ENCODE measurements at regions not wholly inside any gene's neighbourhood (a gene's known extent, or its start where the extent isn't known, plus 50 kb on each side); places are given as distances from the start of the nearest gene placed in this dataset.

DNA sequence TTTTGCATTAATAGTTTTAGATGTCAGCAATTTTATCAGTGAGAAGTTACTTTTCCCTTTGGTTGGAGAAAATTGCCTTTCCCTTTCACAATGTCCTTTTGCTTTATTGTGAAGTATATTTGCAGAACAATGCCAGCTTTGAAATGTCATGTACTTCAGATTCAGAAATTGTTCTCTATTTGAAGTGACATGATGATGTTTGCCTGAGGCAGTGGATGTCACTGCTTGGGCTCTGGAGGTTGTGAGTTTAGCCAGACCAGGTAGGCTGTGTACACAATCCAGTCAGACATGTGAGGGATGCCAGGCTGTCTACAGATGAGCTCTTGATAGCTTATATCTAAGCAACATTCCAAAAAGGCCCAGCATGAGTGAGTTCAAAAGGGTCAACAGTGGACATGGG, 451.9 kb upstream of the FBXO33 start:
- TF ChIP-seq, protein P1, sequence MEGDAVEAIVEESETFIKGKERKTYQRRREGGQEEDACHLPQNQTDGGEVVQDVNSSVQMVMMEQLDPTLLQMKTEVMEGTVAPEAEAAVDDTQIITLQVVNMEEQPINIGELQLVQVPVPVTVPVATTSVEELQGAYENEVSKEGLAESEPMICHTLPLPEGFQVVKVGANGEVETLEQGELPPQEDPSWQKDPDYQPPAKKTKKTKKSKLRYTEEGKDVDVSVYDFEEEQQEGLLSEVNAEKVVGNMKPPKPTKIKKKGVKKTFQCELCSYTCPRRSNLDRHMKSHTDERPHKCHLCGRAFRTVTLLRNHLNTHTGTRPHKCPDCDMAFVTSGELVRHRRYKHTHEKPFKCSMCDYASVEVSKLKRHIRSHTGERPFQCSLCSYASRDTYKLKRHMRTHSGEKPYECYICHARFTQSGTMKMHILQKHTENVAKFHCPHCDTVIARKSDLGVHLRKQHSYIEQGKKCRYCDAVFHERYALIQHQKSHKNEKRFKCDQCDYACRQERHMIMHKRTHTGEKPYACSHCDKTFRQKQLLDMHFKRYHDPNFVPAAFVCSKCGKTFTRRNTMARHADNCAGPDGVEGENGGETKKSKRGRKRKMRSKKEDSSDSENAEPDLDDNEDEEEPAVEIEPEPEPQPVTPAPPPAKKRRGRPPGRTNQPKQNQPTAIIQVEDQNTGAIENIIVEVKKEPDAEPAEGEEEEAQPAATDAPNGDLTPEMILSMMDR (IDR thresholded peaks at IDR 0.05; ENCODE audit: unreplicated experiment): no peak
- no peaks in the 10 kb centered on the region for H3K36me3 Mint-ChIP-seq (ENCODE audit: insufficient read depth)
- peaks cover 7% of the 10 kb centered on the region for H3K9me3 Mint-ChIP-seq (ENCODE audit: low read depth)
- peaks cover 15% of the 10 kb centered on the region for H3K4me1 Mint-ChIP-seq (ENCODE audit: low read depth)
- DNase-seq (ENCODE audit: low spot score, unreplicated experiment): no peak
- no peaks in the 10 kb centered on the region for H3K27me3 Mint-ChIP-seq
- no peak overlapping the region for H3K27ac Mint-ChIP-seq
- H3K4me3 Mint-ChIP-seq (ENCODE audit: low read depth): no peak overlapping the region

GRCh38 chr14:39880965-39881364, 448.7 kb upstream of the FBXO33 start:
- peaks cover 15% of the 10 kb centered on the region for H3K4me1 Mint-ChIP-seq (ENCODE audit: low read depth)
- no peaks in the 10 kb centered on the region for H3K9me3 Mint-ChIP-seq (ENCODE audit: low read depth)

GRCh38 chr14:39880106-39880695, 448.0 kb upstream of the FBXO33 start:
- TF ChIP-seq, protein P1 (IDR thresholded peaks at IDR 0.05; ENCODE audit: unreplicated experiment): no peak
- Mint-ChIP-seq H3K4me3 (ENCODE audit: low read depth) (no peak overlapping the region), H3K27ac (no peak overlapping the region), H3K36me3 (ENCODE audit: insufficient read depth) (no peaks in the 10 kb centered on the region), H3K27me3 (no peaks in the 10 kb centered on the region), H3K4me1 (ENCODE audit: low read depth) (peaks cover 15% of the 10 kb centered on the region), H3K9me3 (ENCODE audit: low read depth) (no peaks in the 10 kb centered on the region)
- no peak for DNase-seq (ENCODE audit: low spot score, unreplicated experiment)

More at GRCh38 chr14:39880965-39881364, 448.7 kb upstream of the FBXO33 start:
- Mint-ChIP-seq H3K4me3 (ENCODE audit: low read depth) (no peak overlapping the region), H3K36me3 (ENCODE audit: insufficient read depth) (no peaks in the 10 kb centered on the region), H3K27ac (no peak overlapping the region), H3K27me3 (no peaks in the 10 kb centered on the region)
- TF ChIP-seq, protein P1 (IDR thresholded peaks at IDR 0.05; ENCODE audit: unreplicated experiment): no peak
- no peak for DNase-seq (ENCODE audit: low spot score, unreplicated experiment)

GRCh38 chr14:39877577-39878190, 445.5 kb upstream of the FBXO33 start:
- no peak for DNase-seq (ENCODE audit: low spot score, unreplicated experiment)
- TF ChIP-seq, protein P1 (IDR thresholded peaks at IDR 0.05; ENCODE audit: unreplicated experiment): no peak
- H3K27me3 Mint-ChIP-seq: no peaks in the 10 kb centered on the region
- H3K36me3 Mint-ChIP-seq (ENCODE audit: insufficient read depth): no peaks in the 10 kb centered on the region
- no peak overlapping the region for H3K4me3 Mint-ChIP-seq (ENCODE audit: low read depth)
- peaks cover 21% of the 10 kb centered on the region for H3K4me1 Mint-ChIP-seq (ENCODE audit: low read depth)
- H3K9me3 Mint-ChIP-seq (ENCODE audit: low read depth): no peaks in the 10 kb centered on the region
- no peak overlapping the region for H3K27ac Mint-ChIP-seq

DNA sequence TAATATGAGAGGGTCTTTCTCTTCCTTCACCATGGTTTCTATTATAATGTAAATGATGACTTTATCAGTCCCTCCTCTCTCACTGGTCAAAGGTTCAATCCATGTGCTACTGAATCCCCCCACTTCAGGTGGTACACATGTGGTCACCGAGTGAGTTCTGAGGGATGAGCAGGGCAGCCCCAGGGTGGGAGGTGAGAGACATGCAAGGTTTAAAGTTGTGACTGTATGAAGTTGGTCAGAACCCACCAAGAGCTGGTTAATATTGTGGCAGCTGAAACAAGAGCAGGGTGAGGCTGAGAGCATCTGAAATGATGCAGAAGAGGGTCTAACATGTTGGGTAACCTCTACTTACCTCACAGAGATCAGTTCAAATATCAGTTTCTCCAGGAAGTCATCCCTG, 444.7 kb upstream of the FBXO33 start:
- TF ChIP-seq, protein P1 (IDR thresholded peaks at IDR 0.05; ENCODE audit: unreplicated experiment): no peak
- Mint-ChIP-seq H3K36me3 (ENCODE audit: insufficient read depth) (no peaks in the 10 kb centered on the region), H3K27ac (no peak overlapping the region), H3K4me3 (ENCODE audit: low read depth) (no peak overlapping the region), H3K4me1 (ENCODE audit: low read depth) (peaks cover 21% of the 10 kb centered on the region), H3K9me3 (ENCODE audit: low read depth) (no peaks in the 10 kb centered on the region), H3K27me3 (no peaks in the 10 kb centered on the region)
- DNase-seq (ENCODE audit: low spot score, unreplicated experiment): no peak

Data from progenitor cell of endocrine pancreas (in vitro differentiated cells).